ENCODE measurements at regions not wholly inside any gene's neighbourhood (a gene's known extent, or its start where the extent isn't known, plus 50 kb on each side); places are given as distances from the start of the nearest gene placed in this dataset.
A peak's percentile ranks its signal among the peaks of the same experiment; 100 is the strongest.

DNA sequence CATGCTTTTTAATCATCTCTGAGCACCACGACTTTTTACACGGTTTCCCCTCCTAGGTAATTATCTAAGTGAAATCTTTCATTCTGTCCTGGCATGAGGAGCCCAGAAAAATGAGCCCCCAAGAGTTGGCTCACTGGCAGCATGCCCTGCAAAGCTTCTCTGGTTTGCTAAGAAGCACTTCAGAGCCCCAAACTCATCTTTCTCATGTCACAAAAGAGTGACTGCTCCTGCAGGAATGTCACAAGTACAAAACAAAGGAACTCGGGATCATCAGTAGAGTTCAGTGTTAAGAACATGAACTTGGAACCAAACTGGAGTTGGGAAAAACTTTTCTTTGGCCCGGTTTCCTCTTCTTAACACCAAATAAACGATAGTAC, 123.9 kb downstream of the FOXB1 start:
- TF ChIP-seq MYC (IDR thresholded peaks at IDR 0.05; ENCODE audit: low read depth, low read length) = no peak
- no peak for TF ChIP-seq POLR2A (IDR thresholded peaks at IDR 0.05; ENCODE audit: extremely low read depth, insufficient read length)
- TF ChIP-seq, protein P1, sequence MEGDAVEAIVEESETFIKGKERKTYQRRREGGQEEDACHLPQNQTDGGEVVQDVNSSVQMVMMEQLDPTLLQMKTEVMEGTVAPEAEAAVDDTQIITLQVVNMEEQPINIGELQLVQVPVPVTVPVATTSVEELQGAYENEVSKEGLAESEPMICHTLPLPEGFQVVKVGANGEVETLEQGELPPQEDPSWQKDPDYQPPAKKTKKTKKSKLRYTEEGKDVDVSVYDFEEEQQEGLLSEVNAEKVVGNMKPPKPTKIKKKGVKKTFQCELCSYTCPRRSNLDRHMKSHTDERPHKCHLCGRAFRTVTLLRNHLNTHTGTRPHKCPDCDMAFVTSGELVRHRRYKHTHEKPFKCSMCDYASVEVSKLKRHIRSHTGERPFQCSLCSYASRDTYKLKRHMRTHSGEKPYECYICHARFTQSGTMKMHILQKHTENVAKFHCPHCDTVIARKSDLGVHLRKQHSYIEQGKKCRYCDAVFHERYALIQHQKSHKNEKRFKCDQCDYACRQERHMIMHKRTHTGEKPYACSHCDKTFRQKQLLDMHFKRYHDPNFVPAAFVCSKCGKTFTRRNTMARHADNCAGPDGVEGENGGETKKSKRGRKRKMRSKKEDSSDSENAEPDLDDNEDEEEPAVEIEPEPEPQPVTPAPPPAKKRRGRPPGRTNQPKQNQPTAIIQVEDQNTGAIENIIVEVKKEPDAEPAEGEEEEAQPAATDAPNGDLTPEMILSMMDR (IDR thresholded peaks at IDR 0.05; ENCODE audit: low read depth, low read length) = no peak
- TF ChIP-seq, protein P2, sequence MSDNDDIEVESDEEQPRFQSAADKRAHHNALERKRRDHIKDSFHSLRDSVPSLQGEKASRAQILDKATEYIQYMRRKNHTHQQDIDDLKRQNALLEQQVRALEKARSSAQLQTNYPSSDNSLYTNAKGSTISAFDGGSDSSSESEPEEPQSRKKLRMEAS (IDR thresholded peaks at IDR 0.05; ENCODE audit: low read depth, low read length) = no peak
- peak overlapping the region; percentile 77 for H3K4me3 ChIP-seq (ENCODE audit: low read depth, low read length)
- DNase-seq (ENCODE audit: low read depth) = no peak

DNA sequence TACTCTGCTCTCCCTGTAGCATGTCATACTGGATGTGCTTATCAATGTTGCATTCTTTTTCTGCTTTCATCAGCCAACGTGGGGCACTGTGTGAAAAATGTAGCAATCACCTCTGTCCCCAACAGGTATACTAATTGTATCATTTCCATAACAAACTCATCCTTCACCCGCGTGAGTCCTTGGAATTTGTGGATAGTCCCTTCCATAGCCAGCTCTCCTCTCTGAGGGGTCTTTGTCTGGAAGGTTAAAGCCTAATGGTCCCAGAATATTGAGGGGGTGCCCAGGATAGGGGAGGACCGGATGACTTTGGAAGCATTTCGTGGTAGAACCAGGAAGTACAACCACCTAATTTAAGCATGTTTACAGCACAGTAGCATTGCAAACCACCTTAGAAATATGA, 124.6 kb downstream of the FOXB1 start:
- TF ChIP-seq MYC (IDR thresholded peaks at IDR 0.05; ENCODE audit: low read depth, low read length) (no peak), POLR2A (IDR thresholded peaks at IDR 0.05; ENCODE audit: extremely low read depth, insufficient read length) (no peak)
- TF ChIP-seq, protein P1 (IDR thresholded peaks at IDR 0.05; ENCODE audit: low read depth, low read length) = no peak
- TF ChIP-seq, protein P2 (IDR thresholded peaks at IDR 0.05; ENCODE audit: low read depth, low read length) = no peak
- DNase-seq (ENCODE audit: low read depth) = no peak

DNA sequence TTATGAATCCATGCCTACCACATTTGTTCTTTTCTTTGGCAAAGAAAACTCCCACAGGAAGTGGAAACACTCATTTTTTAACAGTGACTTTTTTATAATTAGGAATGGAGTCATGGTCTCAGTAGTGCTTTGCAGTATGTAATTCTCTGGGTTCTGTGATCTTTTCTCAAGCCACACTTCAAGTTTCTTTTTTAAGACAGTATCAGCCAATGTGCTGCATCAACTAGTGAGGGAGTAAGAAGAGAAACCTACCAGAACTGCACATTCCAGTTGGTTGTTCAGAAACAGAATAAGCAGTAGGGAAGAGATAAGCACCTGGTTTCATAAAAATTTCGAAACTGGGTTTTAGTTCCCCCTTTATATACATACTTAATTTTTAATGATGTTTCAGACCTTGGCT, 126.3 kb downstream of the FOXB1 start:
- TF ChIP-seq, protein P2 (IDR thresholded peaks at IDR 0.05; ENCODE audit: low read depth, low read length) = no peak
- TF ChIP-seq POLR2A (IDR thresholded peaks at IDR 0.05; ENCODE audit: extremely low read depth, insufficient read length) (no peak), MYC (IDR thresholded peaks at IDR 0.05; ENCODE audit: low read depth, low read length) (no peak)
- TF ChIP-seq, protein P1 (IDR thresholded peaks at IDR 0.05; ENCODE audit: low read depth, low read length) = no peak

More for the DNA sequence above, 124.6 kb downstream of the FOXB1 start:
- H3K4me3 ChIP-seq (ENCODE audit: low read depth, low read length) = no peak overlapping the region

DNA sequence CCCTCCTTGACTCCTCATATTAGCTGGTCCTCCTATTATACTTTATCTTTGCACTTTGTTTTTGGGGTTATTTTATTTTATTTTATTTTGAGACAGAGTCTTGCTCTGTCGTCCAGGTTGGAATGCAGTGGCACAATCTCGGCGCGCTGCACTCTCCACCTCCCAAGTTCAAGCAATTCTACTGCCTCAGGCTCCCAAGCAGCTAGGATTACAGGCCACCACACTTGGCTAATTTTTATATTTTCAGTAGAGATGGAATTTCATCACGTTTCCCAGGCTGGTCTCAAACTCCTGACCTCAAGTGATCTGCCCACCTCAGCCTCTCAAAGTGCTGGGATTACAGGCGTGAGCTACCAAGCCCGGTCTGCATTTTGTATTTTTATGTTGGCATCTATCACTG, 126.7 kb downstream of the FOXB1 start:
- TF ChIP-seq, protein P2 (IDR thresholded peaks at IDR 0.05; ENCODE audit: low read depth, low read length) = no peak
- TF ChIP-seq, protein P1 (IDR thresholded peaks at IDR 0.05; ENCODE audit: low read depth, low read length) = no peak
- TF ChIP-seq POLR2A (IDR thresholded peaks at IDR 0.05; ENCODE audit: extremely low read depth, insufficient read length) = no peak
- TF ChIP-seq MYC (IDR thresholded peaks at IDR 0.05; ENCODE audit: low read depth, low read length) = no peak
- H3K4me3 ChIP-seq (ENCODE audit: low read depth, low read length) = no peak overlapping the region
- DNase-seq (ENCODE audit: low read depth) = no peak

More for the DNA sequence above, 126.3 kb downstream of the FOXB1 start:
- DNase-seq (ENCODE audit: low read depth) = no peak
- H3K4me3 ChIP-seq (ENCODE audit: low read depth, low read length) = no peak overlapping the region

DNA sequence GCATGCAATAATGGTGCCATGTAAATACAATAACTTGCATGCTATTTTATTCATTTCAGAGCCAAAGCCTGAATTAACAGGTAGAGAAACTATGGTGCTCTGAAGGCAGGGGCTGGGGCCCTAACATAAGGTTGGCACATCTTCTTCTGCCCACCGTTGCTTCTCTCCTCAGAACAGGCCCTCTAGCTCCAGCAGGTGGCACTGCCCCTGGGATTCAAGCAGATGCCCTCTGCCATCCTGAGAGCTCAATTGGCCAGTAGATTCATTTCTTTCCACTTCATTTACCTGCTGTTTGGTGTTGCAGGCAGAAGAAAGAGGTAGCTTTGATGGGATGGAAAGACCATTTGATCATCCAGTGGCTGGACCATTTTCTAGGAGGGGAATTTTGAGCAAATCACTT, 130.5 kb downstream of the FOXB1 start:
- H3K4me3 ChIP-seq (ENCODE audit: low read depth, low read length) = no peak overlapping the region
- TF ChIP-seq, protein P1 (IDR thresholded peaks at IDR 0.05; ENCODE audit: low read depth, low read length) = no peak
- TF ChIP-seq MYC (IDR thresholded peaks at IDR 0.05; ENCODE audit: low read depth, low read length) (no peak), POLR2A (IDR thresholded peaks at IDR 0.05; ENCODE audit: extremely low read depth, insufficient read length) (no peak)
- TF ChIP-seq, protein P2 (IDR thresholded peaks at IDR 0.05; ENCODE audit: low read depth, low read length) = no peak
- no peak for DNase-seq (ENCODE audit: low read depth)
